GM08714 (cell line): ENCODE measurements at regions not wholly inside any gene's neighbourhood (a gene's known extent, or its start where the extent isn't known, plus 50 kb on each side); places are given as distances from the start of the nearest gene placed in this dataset.

Experiments
- H3K4me3 ChIP-seq: fragments of 200-500 bp; sonication (Bioruptor generic); 2 replicates; pipeline ENCODE4 v1.5.1; 2014; ENCODE audit warnings: mild to moderate bottlenecking, low read length, inconsistent platforms
- ZNF274 ChIP-seq: IDR thresholded peaks from 2 replicates; pipeline ENCODE4 v1.6.1; 2012; ENCODE audit warnings: mild to moderate bottlenecking, low read depth, low read length

GRCh38 chr15:46389739-46390138 is 754.9 kb downstream of the SQOR start:
- H3K4me3 ChIP-seq, result no peak overlapping the region
- TF ChIP-seq ZNF274, result no peak

GRCh38 chr15:46394463-46394862 is 759.6 kb downstream of the SQOR start:
- TF ChIP-seq ZNF274, result no peak
- H3K4me3 ChIP-seq, result no peak overlapping the region

GRCh38 chr15:46408312-46408711 is 773.5 kb downstream of the SQOR start:
- H3K4me3 ChIP-seq, result no peak overlapping the region
- TF ChIP-seq ZNF274, result no peak

- H3K4me3 ChIP-seq, result no peak overlapping the region
- TF ChIP-seq ZNF274, result no peak
These were observed 775.0 kb downstream of the SQOR start for GRCh38 chr15:46409841-46410301.

GRCh38 chr15:46410705-46411104 is 775.9 kb downstream of the SQOR start:
- H3K4me3 ChIP-seq, result no peak overlapping the region
- no peak for TF ChIP-seq ZNF274

- no peak overlapping the region for H3K4me3 ChIP-seq
- TF ChIP-seq ZNF274, result no peak
These were observed 777.1 kb downstream of the SQOR start for GRCh38 chr15:46411900-46412299.

GRCh38 chr15:46413799-46414198 is 779.0 kb downstream of the SQOR start:
- no peak for TF ChIP-seq ZNF274
- H3K4me3 ChIP-seq, result no peak overlapping the region

- TF ChIP-seq ZNF274, result no peak
- H3K4me3 ChIP-seq, result no peak overlapping the region
These were observed 781.7 kb downstream of the SQOR start for GRCh38 chr15:46416544-46416943.

GRCh38 chr15:46420990-46421389 is 786.2 kb downstream of the SQOR start:
- TF ChIP-seq ZNF274, result no peak
- H3K4me3 ChIP-seq, result no peak overlapping the region

GRCh38 chr15:46441294-46442062 is 806.6 kb downstream of the SQOR start:
- no peak for TF ChIP-seq ZNF274

GRCh38 chr15:46442184-46442583 is 807.4 kb downstream of the SQOR start:
- TF ChIP-seq ZNF274, result no peak
- no peak overlapping the region for H3K4me3 ChIP-seq

More at GRCh38 chr15:46441294-46442062, 806.6 kb downstream of the SQOR start:
- no peak overlapping the region for H3K4me3 ChIP-seq

GRCh38 chr15:46442901-46443590 is 808.2 kb downstream of the SQOR start:
- no peak for TF ChIP-seq ZNF274
- H3K4me3 ChIP-seq, result no peak overlapping the region

- TF ChIP-seq ZNF274, result no peak
- no peak overlapping the region for H3K4me3 ChIP-seq
These were observed 815.4 kb downstream of the SQOR start for GRCh38 chr15:46450112-46450809.

GRCh38 chr15:46450810-46451182 is 816.0 kb downstream of the SQOR start:
- H3K4me3 ChIP-seq, result no peak overlapping the region
- no peak for TF ChIP-seq ZNF274
